NOMO-1 treated with dmso at 0.1 percent for 144 hours (cell line): ENCODE measurements at regions not wholly inside any gene's neighbourhood (a gene's known extent, or its start where the extent isn't known, plus 50 kb on each side); places are given as distances from the start of the nearest gene placed in this dataset.
"Not testable (repeated sequence)": the region's sequence is repeated elsewhere in the genome, so short reads cannot be mapped to it uniquely, and the experiment has no call there.

Source experiments
- DNase-seq: peaks from one replicate; lab custom pipeline; 2025; ENCODE audit not compliant: unreplicated experiment; lab: John Stamatoyannopoulos, UW

- DNase-seq, result no peak
These were observed 101.6 kb upstream of the ITPRID2 start for GRCh38 chr2:181789827-181790448.

- no peak for DNase-seq
These were observed 100.5 kb upstream of the ITPRID2 start for GRCh38 chr2:181790716-181791649.

- DNase-seq, result no peak
These were observed 98.6 kb upstream of the ITPRID2 start for GRCh38 chr2:181792906-181793305.

- DNase-seq, result no peak
These were observed 93.5 kb upstream of the ITPRID2 start for GRCh38 chr2:181798022-181798421.

- DNase-seq, result not testable (repeated sequence)
These were observed 89.2 kb upstream of the ITPRID2 start for GRCh38 chr2:181802300-181802699.

- not testable (repeated sequence) for DNase-seq
These were observed 87.4 kb upstream of the ITPRID2 start for GRCh38 chr2:181803903-181804799.

- DNase-seq, result peak; percentile 73
These were observed 86.1 kb upstream of the ITPRID2 start for GRCh38 chr2:181805228-181806038.

- no peak for DNase-seq
These were observed 85.5 kb upstream of the ITPRID2 start for GRCh38 chr2:181806039-181806392.

- no peak for DNase-seq
These were observed 84.0 kb upstream of the ITPRID2 start for GRCh38 chr2:181807526-181807925.

- peak; percentile 36 for DNase-seq
These were observed 80.5 kb upstream of the ITPRID2 start for GRCh38 chr2:181810823-181811695.

- no peak for DNase-seq
These were observed 79.3 kb upstream of the ITPRID2 start for GRCh38 chr2:181812106-181812743.

- no peak for DNase-seq
These were observed 77.5 kb upstream of the ITPRID2 start for GRCh38 chr2:181814057-181814491.

- no peak for DNase-seq
These were observed 74.0 kb upstream of the ITPRID2 start for GRCh38 chr2:181817509-181817908.

- DNase-seq, result no peak
These were observed 73.4 kb upstream of the ITPRID2 start for GRCh38 chr2:181818058-181818680.

- no peak for DNase-seq
These were observed 72.7 kb upstream of the ITPRID2 start for GRCh38 chr2:181818840-181819239.

- no peak for DNase-seq
These were observed 70.5 kb upstream of the ITPRID2 start for GRCh38 chr2:181821049-181821448.

GRCh38 chr2:181822097-181822496, 69.4 kb upstream of the ITPRID2 start:
- DNase-seq, result no peak

- DNase-seq, result no peak
These were observed 68.1 kb upstream of the ITPRID2 start for GRCh38 chr2:181823405-181823804.
